A549 (cell line): ENCODE measurements at regions not wholly inside any gene's neighbourhood (a gene's known extent, or its start where the extent isn't known, plus 50 kb on each side); places are given as distances from the start of the nearest gene placed in this dataset.
"Not testable (repeated sequence)": the region's sequence is repeated elsewhere in the genome, so short reads cannot be mapped to it uniquely, and the experiment has no call there.

ENCODE experiments used
- ATAC-seq, 2 experiments: fragments of 200-7000 bp in 1 of 2; fragments of >200 bp in 1 of 2; cut with Nextera tagmentation in 1 of 2; cut with Tn5 transposase in 1 of 2; 3 replicates each; pipeline versions ENCODE4 v1.8.0 to v1.9.1; 2018 to 2020; ENCODE audit warnings: mild to moderate bottlenecking in 1 of 2, moderate library complexity in 1 of 2
- CTCF ChIA-PET: fragments of 300-600 bp; sonication (Branson Sonifier 250); formaldehyde crosslinking; extraction: SDS; loops from one replicate; lab custom pipeline; 2021; ENCODE audit warnings: antibody characterized with exemption, inconsistent platforms; lab: Yijun Ruan, JAX
- POLR2A ChIA-PET: fragments of 350-600 bp; formaldehyde crosslinking; extraction: SDS; loops from one replicate; lab custom pipeline; 2021; ENCODE audit warnings: antibody characterized with exemption, inconsistent platforms; lab: Yijun Ruan, JAX
- DNase-seq, 2 experiments: peaks; one replicate each; pipeline versions ENCODE4 v3.0.0 to v3.0.0-alpha.2; 2011 to 2016; ENCODE audit warnings: low read depth in 1 of 2, low spot score in 1 of 2
- FAIRE-seq: peaks from 2 replicates; lab custom pipeline; 2011; peaks lifted over from hg19 to GRCh38; lab: Jason Lieb, UNC
- H3K27ac ChIP-seq, 2 experiments: fragments of >200 bp; sonication (Bioruptor Twin); formaldehyde crosslinking; 3 replicates each; pipeline ENCODE4 v1.5.1; 2016 to 2017
- H3K4me1 ChIP-seq: fragments of >200 bp; sonication (Bioruptor Twin); formaldehyde crosslinking; 3 replicates; pipeline ENCODE4 v1.6.1; 2016
- H3K4me2 ChIP-seq: fragments of >200 bp; sonication (Bioruptor Twin); formaldehyde crosslinking; 3 replicates; pipeline ENCODE4 v1.6.1; 2016
- H3K4me3 ChIP-seq: fragments of >200 bp; sonication (Bioruptor Twin); formaldehyde crosslinking; 3 replicates; pipeline ENCODE4 v1.5.1; 2016
- H3K9me3 ChIP-seq: fragments of >200 bp; sonication (Bioruptor Twin); formaldehyde crosslinking; 3 replicates; pipeline ENCODE4 v1.6.1; 2016
- ATOH8 ChIP-seq: fragments of 250-450 bp; sonication (Bioruptor Pico); IDR thresholded peaks from 2 replicates; pipeline ENCODE4 v1.5.0; 2020; ENCODE audit warnings: low read depth, mild to moderate bottlenecking, moderate library complexity
- BHLHE40 ChIP-seq: IDR thresholded peaks from 2 replicates; pipeline ENCODE4 v1.6.1; 2012; ENCODE audit warnings: low read depth, low read length, inconsistent platforms
- CTCF ChIP-seq: fragments of >200 bp; sonication (Bioruptor Twin); formaldehyde crosslinking; IDR thresholded peaks from 3 replicates; pipeline ENCODE4 v1.5.1; 2016
- E2F6 ChIP-seq: IDR thresholded peaks from 2 replicates; pipeline ENCODE4 v1.6.1; 2012; ENCODE audit warnings: low read depth, borderline replicate concordance
- EHF ChIP-seq: fragments of 250-450 bp; sonication (Bioruptor Pico); IDR thresholded peaks from 2 replicates; pipeline ENCODE4 v1.5.0; 2020; ENCODE audit warnings: mild to moderate bottlenecking
- ESRRA ChIP-seq: fragments of 150-350 bp; IDR thresholded peaks from 2 replicates; pipeline ENCODE4 v1.6.1; 2014; ENCODE audit warnings: mild to moderate bottlenecking, low read length, borderline replicate concordance
- MAX ChIP-seq: IDR thresholded peaks from 2 replicates; pipeline ENCODE4 v1.6.1; 2012
- NR3C1 ChIP-seq: fragments of >200 bp; sonication (Bioruptor Twin); formaldehyde crosslinking; IDR thresholded peaks from 3 replicates; pipeline ENCODE4 v1.6.1; 2017
- POLR2AphosphoS2 ChIP-seq: conservative IDR thresholded peaks from 2 replicates; pipeline ENCODE4 v1.6.1; 2012; ENCODE audit warnings: low read length, improper control_type of control experiment, inconsistent platforms
- RAD21 ChIP-seq, 2 experiments: fragments of >200 bp in 1 of 2; sonication (Bioruptor Twin) in 1 of 2; formaldehyde crosslinking in 1 of 2; IDR thresholded peaks in 1 of 2; conservative IDR thresholded peaks in 1 of 2; 2 replicates in 1 of 2; 3 replicates in 1 of 2; pipeline ENCODE4 v1.6.1; 2012 to 2018; ENCODE audit warnings: inconsistent platforms in 1 of 2
- SREBF2 ChIP-seq: fragments of 450-650 bp; IDR thresholded peaks from 2 replicates; pipeline ENCODE4 v1.6.1; 2014; ENCODE audit warnings: mild to moderate bottlenecking, moderate library complexity
- TP53 ChIP-seq: fragments of 250-450 bp; sonication (Bioruptor Pico); IDR thresholded peaks from 2 replicates; pipeline ENCODE4 v1.5.0; 2021; ENCODE audit warnings: mild to moderate bottlenecking, moderate library complexity
- WGBS: methylation state at CpG from one replicate; pipeline ENCODE4 v1.1.6; 2017; ENCODE audit errors: missing lambda C conversion rate; 5-methylcytosine and 5-hydroxymethylcytosine counted together

GRCh38 chr7:37604078-37604477 lies 79.5 kb upstream of the GPR141 start:
- FAIRE-seq (no peak), DNase-seq (no peak), ATAC-seq (no peak)
- no peak for TF ChIP-seq CTCF
- TF ChIP-seq NR3C1 = no peak
- no peak for TF ChIP-seq MAX
- WGBS = 7% methylated on average over 1 of the region's 1 CpG
- Histone ChIP-seq H3K4me1 (no peaks in the 10 kb centered on the region), H3K4me3 (no peak overlapping the region), H3K9me3 (no peaks in the 10 kb centered on the region), H3K4me2 (no peak overlapping the region), H3K27ac (no peak overlapping the region)
- POLR2A ChIA-PET = no interaction called here
- CTCF ChIA-PET = no interaction called here

GRCh38 chr7:37617406-37617805 lies 66.2 kb upstream of the GPR141 start:
- H3K4me1 ChIP-seq, ATAC-seq, FAIRE-seq, DNase-seq, H3K27ac ChIP-seq, H3K4me2 ChIP-seq, CTCF ChIA-PET, POLR2A ChIA-PET, H3K9me3 ChIP-seq, H3K4me3 ChIP-seq: not testable (repeated sequence)
- 72% methylated on average over 13 of the region's 16 CpGs for WGBS

- ChIA-PET POLR2A (no interaction called here), CTCF (no interaction called here)
- no peak overlapping the region for H3K4me2 ChIP-seq
- H3K4me1 ChIP-seq = no peaks in the 10 kb centered on the region
- H3K9me3 ChIP-seq = peaks cover 18% of the 10 kb centered on the region; the same call in 2 of the 3 replicates
- no peak for FAIRE-seq
- no peak for DNase-seq
- TF ChIP-seq POLR2AphosphoS2 (no peak), ESRRA (no peak), ATOH8 (CRISPR knock-in tag) (no peak), SREBF2 (no peak), TP53 (no peak), EHF (no peak), E2F6 (no peak), BHLHE40 (no peak), RAD21 (conservative IDR thresholded peaks at IDR 0.05 in 1 of 2, IDR thresholded peaks at IDR 0.05 in 1 of 2) (no peak)
- no peak overlapping the region for H3K27ac ChIP-seq
- 17% methylated on average over 1 of the region's 1 CpG for WGBS
- ATAC-seq = no peak
- H3K4me3 ChIP-seq = no peak overlapping the region
Observed at GRCh38 chr7:37633048-37633447, 50.5 kb upstream of the GPR141 start.
